ENCODE measurements at regions not wholly inside any gene's neighbourhood (a gene's known extent, or its start where the extent isn't known, plus 50 kb on each side); places are given as distances from the start of the nearest gene placed in this dataset.

DNA sequence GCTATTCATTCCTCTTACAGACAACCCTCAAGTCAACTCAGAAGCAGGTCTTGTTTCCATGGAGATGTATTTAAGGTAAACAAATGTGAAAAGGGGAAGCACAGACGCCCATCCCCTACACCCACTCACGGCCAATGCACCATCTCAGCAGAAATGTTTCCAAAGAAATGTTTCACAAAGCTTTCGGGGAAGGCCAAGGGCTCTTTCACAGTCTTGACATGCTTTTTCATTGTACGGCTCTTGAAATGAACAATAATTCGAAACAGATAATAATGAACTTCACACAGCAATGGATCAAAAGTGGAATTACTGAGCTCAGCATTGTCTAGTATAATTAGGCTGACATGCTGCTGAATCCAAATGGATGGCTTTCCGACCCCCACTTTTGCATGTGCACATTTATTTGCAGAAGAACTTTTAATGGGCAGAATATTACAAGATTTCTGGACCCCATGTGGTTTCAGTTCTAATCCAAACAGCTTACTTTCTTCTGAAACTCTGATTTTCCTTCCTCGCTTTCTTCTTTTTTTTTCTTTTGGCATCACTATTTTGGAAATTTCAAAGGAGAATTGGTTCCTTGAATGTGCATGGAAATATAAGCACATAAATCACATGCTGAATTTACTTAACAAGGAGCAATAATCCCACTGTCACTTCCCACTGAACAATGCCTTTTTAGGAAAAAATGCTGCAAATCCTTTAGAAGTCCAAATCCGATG lies 160.9 kb downstream of the SMIM20 start:
- Histone ChIP-seq H3K4me1 (ENCODE audit: control insufficient read depth in 1 of 2, extremely low read depth in 1 of 2, insufficient read depth in 2 of 2, low read length in 2 of 2) (peaks cover 0 to 17% of the 10 kb centered on the region in 2 experiments), H3K27me3 (replicated peaks in 1 of 2; ENCODE audit: control insufficient read depth in 2 of 2, extremely low read depth in 1 of 2, insufficient read depth in 2 of 2, low read length in 1 of 2) (no peaks in the 10 kb centered on the region), H3K9me3 (no peaks in the 10 kb centered on the region), H3K4me3 (ENCODE audit: control insufficient read depth in 1 of 2, extremely low read depth in 1 of 2, low read length in 1 of 2) (no peak overlapping the region), H3K27ac (ENCODE audit: low read length) (no peak overlapping the region), H3K36me3 (ENCODE audit: control insufficient read depth in 2 of 2, extremely low read depth in 1 of 2, insufficient read depth in 1 of 2, low read length in 1 of 2) (no peaks in the 10 kb centered on the region)
- 100% methylated on average over 1 of the region's 8 CpGs for WGBS (ENCODE audit: insufficient coverage)
- Mint-ChIP-seq H3K27ac (peak overlapping the region; percentile 3 to 15), H3K4me3 (peak overlapping the region in 1 of 3 donors; percentile 13), H3K4me1 (peaks cover 7 to 38% (median 26%) of the 10 kb centered on the region in 3 donors), H3K9me3 (peaks cover 0 to 10% (median 0%) of the 10 kb centered on the region in 3 donors), H3K36me3 (no peaks in the 10 kb centered on the region), H3K27me3 (peaks cover 0 to 6% of the 10 kb centered on the region in 2 donors)
- ChIA-PET POLR2A (interaction anchor here in 1 of 2 donors (0.6 kb wide), 1 partner anchor 244 kb away, joined by 5 read pairs; no protein-coding TSS in a partner anchor), CTCF (interaction anchor here (0.6 to 1.3 kb wide), 2 partner anchors 50 to 250 kb away, joined by 4 read pairs; no protein-coding TSS in a partner anchor)
- DNase-seq (peak in 9 of 35 experiments; percentile 5 to 50 (median 12)), ATAC-seq (replicated peaks in 1 of 4) (peak in 1 of 4 experiments; percentile 71)

GRCh38 chr4:26075583-26075982 lies 161.6 kb downstream of the SMIM20 start:
- no peak for DNase-seq
- Mint-ChIP-seq H3K36me3 (no peaks in the 10 kb centered on the region), H3K4me1 (peaks cover 10 to 38% (median 26%) of the 10 kb centered on the region in 3 donors), H3K27me3 (peaks cover 0 to 10% of the 10 kb centered on the region in 2 donors), H3K4me3 (no peak overlapping the region), H3K27ac (peak overlapping the region in 1 of 2 donors; percentile 47), H3K9me3 (peaks cover 0 to 10% (median 0%) of the 10 kb centered on the region in 3 donors)
- POLR2A ChIA-PET, result no interaction called here
- peaks cover 0 to 17% of the 10 kb centered on the region in 2 experiments for H3K4me1 ChIP-seq (ENCODE audit: control insufficient read depth in 1 of 2, extremely low read depth in 1 of 2, insufficient read depth in 2 of 2, low read length in 2 of 2)
- CTCF ChIA-PET, result interaction anchor here (0.6 to 1.3 kb wide), 3 partner anchors 50 to 250 kb away, joined by 3 to 4 read pairs (median 4); no protein-coding TSS in a partner anchor
- no peaks in the 10 kb centered on the region for H3K36me3 ChIP-seq (ENCODE audit: control insufficient read depth in 2 of 2, extremely low read depth in 1 of 2, insufficient read depth in 1 of 2, low read length in 1 of 2)
- no CpG with 5 or more reads among the region's 1 CpG for WGBS (ENCODE audit: insufficient coverage)
- H3K9me3 ChIP-seq, result no peaks in the 10 kb centered on the region
- no peaks in the 10 kb centered on the region for H3K27me3 ChIP-seq (replicated peaks in 1 of 2; ENCODE audit: control insufficient read depth in 2 of 2, extremely low read depth in 1 of 2, insufficient read depth in 2 of 2, low read length in 1 of 2)
- ATAC-seq (replicated peaks in 1 of 4), result no peak
- H3K27ac ChIP-seq (ENCODE audit: low read length), result no peak overlapping the region
- H3K4me3 ChIP-seq (ENCODE audit: control insufficient read depth in 1 of 2, extremely low read depth in 1 of 2, low read length in 1 of 2), result no peak overlapping the region

DNA sequence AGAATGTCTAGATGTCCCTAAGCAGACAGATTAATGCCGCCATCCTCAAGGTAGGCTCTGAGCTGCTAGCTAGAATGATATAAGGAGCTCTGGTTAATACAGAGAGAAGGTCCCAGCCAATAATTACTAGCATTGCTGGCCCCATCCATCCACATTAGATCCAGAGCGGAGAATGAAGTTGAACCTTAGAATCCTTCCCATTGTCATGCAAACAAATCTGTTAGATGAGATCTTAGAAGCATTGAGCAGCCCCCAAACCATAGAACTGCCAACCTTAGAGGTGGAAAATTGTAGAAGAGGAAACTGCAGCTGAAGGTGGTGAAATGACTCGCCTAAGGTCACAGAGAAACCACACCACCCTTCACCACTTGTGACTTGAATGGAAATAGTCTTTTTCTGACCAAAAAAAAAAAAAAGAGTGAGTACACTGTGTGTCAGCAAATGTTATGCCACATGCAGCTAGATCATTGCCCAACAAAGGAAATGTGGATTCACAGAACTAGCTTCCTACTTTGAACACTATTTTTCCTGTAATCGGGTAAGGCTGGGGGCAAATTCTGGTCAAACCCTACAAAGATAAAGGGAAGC lies 162.1 kb downstream of the SMIM20 start:
- no peak overlapping the region for H3K4me3 ChIP-seq (ENCODE audit: control insufficient read depth in 1 of 2, extremely low read depth in 1 of 2, low read length in 1 of 2)
- peak in 1 of 4 experiments; percentile 37 for ATAC-seq (replicated peaks in 1 of 4)
- CTCF ChIA-PET, result interaction anchor here in 1 of 2 donors (0.7 kb wide), 1 partner anchor 251 kb away, joined by 3 read pairs; no protein-coding TSS in a partner anchor
- Mint-ChIP-seq H3K9me3 (peaks cover 0 to 10% (median 0%) of the 10 kb centered on the region in 3 donors), H3K36me3 (no peaks in the 10 kb centered on the region), H3K27ac (peak overlapping the region; percentile 47 to 54), H3K27me3 (peaks cover 0 to 14% of the 10 kb centered on the region in 2 donors), H3K4me1 (peaks cover 15 to 40% (median 26%) of the 10 kb centered on the region in 3 donors), H3K4me3 (no peak overlapping the region)
- no peaks in the 10 kb centered on the region for H3K27me3 ChIP-seq (replicated peaks in 1 of 2; ENCODE audit: control insufficient read depth in 2 of 2, extremely low read depth in 1 of 2, insufficient read depth in 2 of 2, low read length in 1 of 2)
- H3K9me3 ChIP-seq, result no peaks in the 10 kb centered on the region
- DNase-seq, result peak in 3 of 35 experiments; percentile 8 to 33 (median 9)
- POLR2A ChIA-PET, result interaction anchor here in 1 of 2 donors (0.6 kb wide), 1 partner anchor 568 kb away, joined by 3 read pairs; no protein-coding TSS in a partner anchor
- WGBS (ENCODE audit: insufficient coverage), result no CpG with 5 or more reads among the region's 4 CpGs
- H3K4me1 ChIP-seq (ENCODE audit: control insufficient read depth in 1 of 2, extremely low read depth in 1 of 2, insufficient read depth in 2 of 2, low read length in 2 of 2), result peaks cover 0 to 17% of the 10 kb centered on the region in 2 experiments
- H3K36me3 ChIP-seq (ENCODE audit: control insufficient read depth in 2 of 2, extremely low read depth in 1 of 2, insufficient read depth in 1 of 2, low read length in 1 of 2), result no peaks in the 10 kb centered on the region
- no peak overlapping the region for H3K27ac ChIP-seq (ENCODE audit: low read length)

- ChIA-PET POLR2A (no interaction called here), CTCF (interaction anchor here in 1 of 2 donors (0.5 to 0.6 kb wide), 4 partner anchors 31 to 265 kb away, joined by 3 to 7 read pairs (median 4); no protein-coding TSS in a partner anchor)
- Mint-ChIP-seq H3K27ac (no peak overlapping the region), H3K4me1 (peaks cover 23 to 38% (median 29%) of the 10 kb centered on the region in 3 donors), H3K27me3 (peaks cover 0 to 14% of the 10 kb centered on the region in 2 donors), H3K4me3 (no peak overlapping the region), H3K36me3 (no peaks in the 10 kb centered on the region), H3K9me3 (peaks cover 0 to 10% (median 0%) of the 10 kb centered on the region in 3 donors)
- Histone ChIP-seq H3K27me3 (replicated peaks in 1 of 2; ENCODE audit: control insufficient read depth in 2 of 2, extremely low read depth in 1 of 2, insufficient read depth in 2 of 2, low read length in 1 of 2) (no peaks in the 10 kb centered on the region), H3K4me3 (ENCODE audit: control insufficient read depth in 1 of 2, extremely low read depth in 1 of 2, low read length in 1 of 2) (no peak overlapping the region), H3K9me3 (no peaks in the 10 kb centered on the region), H3K4me1 (ENCODE audit: control insufficient read depth in 1 of 2, extremely low read depth in 1 of 2, insufficient read depth in 2 of 2, low read length in 2 of 2) (peaks cover 0 to 17% of the 10 kb centered on the region in 2 experiments), H3K36me3 (ENCODE audit: control insufficient read depth in 2 of 2, extremely low read depth in 1 of 2, insufficient read depth in 1 of 2, low read length in 1 of 2) (no peaks in the 10 kb centered on the region), H3K27ac (ENCODE audit: low read length) (no peak overlapping the region)
- DNase-seq (no peak), ATAC-seq (replicated peaks in 1 of 4) (no peak)
- WGBS (ENCODE audit: insufficient coverage), result no CpG with 5 or more reads among the region's 4 CpGs
Measured at GRCh38 chr4:26076896-26077295, 162.9 kb downstream of the SMIM20 start.

DNA sequence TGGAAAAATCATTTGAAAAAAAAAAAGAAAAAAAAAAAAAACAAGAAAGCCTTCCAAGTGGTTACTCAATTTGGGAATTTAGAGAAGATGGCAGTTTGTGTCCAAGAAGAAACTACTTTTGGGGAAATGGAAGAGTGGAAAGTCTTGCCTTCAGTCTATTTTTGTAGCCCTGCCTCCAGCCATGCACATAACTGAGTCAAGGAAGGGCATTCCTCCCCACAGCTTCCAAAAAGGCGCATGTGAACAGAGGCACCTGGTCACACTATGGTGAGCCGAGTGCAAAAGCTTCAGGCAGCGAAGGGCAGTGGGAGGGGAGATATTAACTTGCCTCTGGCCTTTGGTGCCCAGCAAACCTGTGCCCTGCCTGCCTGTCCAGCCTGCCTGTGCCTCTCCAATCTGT lies 163.7 kb downstream of the SMIM20 start:
- Mint-ChIP-seq H3K36me3 (no peaks in the 10 kb centered on the region), H3K4me3 (no peak overlapping the region), H3K4me1 (peaks cover 25 to 43% (median 31%) of the 10 kb centered on the region in 3 donors), H3K27ac (no peak overlapping the region), H3K27me3 (peaks cover 0 to 14% of the 10 kb centered on the region in 2 donors), H3K9me3 (peaks cover 0 to 10% (median 0%) of the 10 kb centered on the region in 3 donors)
- peaks cover 0 to 17% of the 10 kb centered on the region in 2 experiments for H3K4me1 ChIP-seq (ENCODE audit: control insufficient read depth in 1 of 2, extremely low read depth in 1 of 2, insufficient read depth in 2 of 2, low read length in 2 of 2)
- no peaks in the 10 kb centered on the region for H3K9me3 ChIP-seq
- DNase-seq, result no peak
- H3K27ac ChIP-seq (ENCODE audit: low read length), result no peak overlapping the region
- H3K4me3 ChIP-seq (ENCODE audit: control insufficient read depth in 1 of 2, extremely low read depth in 1 of 2, low read length in 1 of 2), result no peak overlapping the region
- no peaks in the 10 kb centered on the region for H3K27me3 ChIP-seq (replicated peaks in 1 of 2; ENCODE audit: control insufficient read depth in 2 of 2, extremely low read depth in 1 of 2, insufficient read depth in 2 of 2, low read length in 1 of 2)
- no peak for ATAC-seq (replicated peaks in 1 of 4)
- ChIA-PET CTCF (interaction anchor here in 1 of 2 donors (0.6 kb wide), 3 partner anchors 31 to 266 kb away, joined by 3 to 4 read pairs (median 3); no protein-coding TSS in a partner anchor), POLR2A (no interaction called here)
- no peaks in the 10 kb centered on the region for H3K36me3 ChIP-seq (ENCODE audit: control insufficient read depth in 2 of 2, extremely low read depth in 1 of 2, insufficient read depth in 1 of 2, low read length in 1 of 2)
- WGBS (ENCODE audit: insufficient coverage), result no CpG with 5 or more reads among the region's 3 CpGs
